PC-9 (cell line): ENCODE measurements at regions not wholly inside any gene's neighbourhood (a gene's known extent, or its start where the extent isn't known, plus 50 kb on each side); places are given as distances from the start of the nearest gene placed in this dataset.

Source experiments
- CTCF ChIP-seq: fragments of 200-600 bp; sonication (generic); conservative IDR thresholded peaks from 2 replicates; pipeline ENCODE4 v1.6.1; 2017; ENCODE audit warnings: mixed run types, antibody characterized with exemption, mild to moderate bottlenecking, moderate library complexity
- EZH2 ChIP-seq: fragments of 200-600 bp; sonication (generic); IDR thresholded peaks from 2 replicates; pipeline ENCODE4 v1.8.0; 2017; ENCODE audit warnings: antibody characterized with exemption, low read depth

- TF ChIP-seq CTCF (no peak), EZH2 (no peak)
These were observed 346.1 kb downstream of the SLCO4C1 start for GRCh38 chr5:101950019-101950418.
